ENCODE measurements at regions not wholly inside any gene's neighbourhood (a gene's known extent, or its start where the extent isn't known, plus 50 kb on each side); places are given as distances from the start of the nearest gene placed in this dataset.
A peak's percentile ranks its signal among the peaks of the same experiment; 100 is the strongest.

GRCh38 chr4:180164799-180165198 lies 2078.4 kb upstream of the TENM3 start:
- in situ Hi-C loops (cut with MboI; ENCODE audit: low sequenced_read_pairs) (no loop called here), intact Hi-C loops (cut with micrococcal nuclease) (no loop called here), dilution Hi-C loops (cut with HindIII; ENCODE audit: low sequenced_read_pairs, unreplicated experiment) (no loop called here)
- Histone ChIP-seq H2BK5ac (ENCODE audit: low read depth, low read length, poor library complexity, severe bottlenecking) (no peak overlapping the region), H4K20me1 (ENCODE audit: insufficient read depth, low read length) (no peaks in the 10 kb centered on the region), H4K8ac (ENCODE audit: low read depth in 2 of 2, low read length in 2 of 2) (no peak overlapping the region), H2BK120ac (ENCODE audit: low read depth, low read length) (no peak overlapping the region), H3K4me1 (ENCODE audit: control insufficient read depth, insufficient read depth, low read length) (no peaks in the 10 kb centered on the region; the same call in 1 of the 2 replicates), H3K9ac (ENCODE audit: low read depth, low read length) (no peak overlapping the region), H4K5ac (ENCODE audit: low read depth, low read length) (no peak overlapping the region), H3K79me1 (ENCODE audit: low read depth in 1 of 2, low read length in 2 of 2) (no peaks in the 10 kb centered on the region), H3K9me3 (ENCODE audit: control insufficient read depth, insufficient read depth, low read length) (no peaks in the 10 kb centered on the region), H3K9me1 (ENCODE audit: insufficient read depth, low read length) (no peaks in the 10 kb centered on the region; the same call in 1 of the 2 replicates), H2AK5ac (ENCODE audit: low read depth, low read length) (no peak overlapping the region), H3K14ac (replicated peaks; ENCODE audit: low read depth, low read length) (no peak overlapping the region), H3K27me3 (ENCODE audit: control insufficient read depth, insufficient read depth, low read length) (no peaks in the 10 kb centered on the region), H2AFZ (replicated peaks; ENCODE audit: low read length, poor library complexity) (no peak overlapping the region), H4K91ac (ENCODE audit: insufficient read depth, low read depth, low read length) (no peak overlapping the region), H3K18ac (ENCODE audit: low read depth, low read length) (no peak overlapping the region), H3K4ac (ENCODE audit: low read depth, low read length) (no peak overlapping the region), H3K27ac (ENCODE audit: insufficient read depth, low read length) (no peak overlapping the region), H3K36me3 (ENCODE audit: control insufficient read depth, insufficient read depth, low read length) (no peaks in the 10 kb centered on the region), H2BK20ac (ENCODE audit: low read depth, low read length) (no peak overlapping the region), H2BK15ac (ENCODE audit: low read depth, low read length) (no peak overlapping the region), H3K56ac (ENCODE audit: extremely low read depth, insufficient read depth, low read length) (no peak overlapping the region), H3K4me2 (ENCODE audit: low read depth, low read length) (no peak overlapping the region), H3K23ac (ENCODE audit: low read depth, low read length) (no peak overlapping the region), H3K4me3 (ENCODE audit: insufficient read depth, low read depth, low read length) (no peak overlapping the region), H2AK9ac (replicated peaks; ENCODE audit: low read depth, low read length, poor library complexity) (no peak overlapping the region)
- ATAC-seq (ENCODE audit: low read depth) (peak; percentile 95), DNase-seq (peak; percentile 88)
- BruUV-seq (replicated peaks) = no TSS peak
- WGBS, 2 experiments (ENCODE audit: extremely low coverage in 2 of 2, insufficient read length in 1 of 2) = no CpG with 5 or more reads among the region's 2 CpGs
- CTCF ChIA-PET = interaction anchor here (1.2 kb wide), 1 partner anchor 9 kb away, joined by 3 read pairs; no protein-coding TSS in a partner anchor
- POLR2A ChIA-PET (ENCODE audit: unreplicated experiment) = no interaction called here
- TF ChIP-seq FOS (IDR thresholded peaks at IDR 0.05; ENCODE audit: low read depth, low read length) (0 out of 2 replicates have a peak, but pooled peaks have one; percentile 26), RAD21 (IDR thresholded peaks at IDR 0.05; ENCODE audit: low read length) (no peak)
- TF ChIP-seq, protein P1, sequence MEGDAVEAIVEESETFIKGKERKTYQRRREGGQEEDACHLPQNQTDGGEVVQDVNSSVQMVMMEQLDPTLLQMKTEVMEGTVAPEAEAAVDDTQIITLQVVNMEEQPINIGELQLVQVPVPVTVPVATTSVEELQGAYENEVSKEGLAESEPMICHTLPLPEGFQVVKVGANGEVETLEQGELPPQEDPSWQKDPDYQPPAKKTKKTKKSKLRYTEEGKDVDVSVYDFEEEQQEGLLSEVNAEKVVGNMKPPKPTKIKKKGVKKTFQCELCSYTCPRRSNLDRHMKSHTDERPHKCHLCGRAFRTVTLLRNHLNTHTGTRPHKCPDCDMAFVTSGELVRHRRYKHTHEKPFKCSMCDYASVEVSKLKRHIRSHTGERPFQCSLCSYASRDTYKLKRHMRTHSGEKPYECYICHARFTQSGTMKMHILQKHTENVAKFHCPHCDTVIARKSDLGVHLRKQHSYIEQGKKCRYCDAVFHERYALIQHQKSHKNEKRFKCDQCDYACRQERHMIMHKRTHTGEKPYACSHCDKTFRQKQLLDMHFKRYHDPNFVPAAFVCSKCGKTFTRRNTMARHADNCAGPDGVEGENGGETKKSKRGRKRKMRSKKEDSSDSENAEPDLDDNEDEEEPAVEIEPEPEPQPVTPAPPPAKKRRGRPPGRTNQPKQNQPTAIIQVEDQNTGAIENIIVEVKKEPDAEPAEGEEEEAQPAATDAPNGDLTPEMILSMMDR (conservative IDR thresholded peaks at IDR 0.05; ENCODE audit: low read depth, low read length) = no peak

Data from IMR-90 (cell line).